ENCODE measurements at regions not wholly inside any gene's neighbourhood (a gene's known extent, or its start where the extent isn't known, plus 50 kb on each side); places are given as distances from the start of the nearest gene placed in this dataset.
A peak's percentile ranks its signal among the peaks of the same experiment; 100 is the strongest.

- Mint-ChIP-seq H3K4me3 (no peak overlapping the region), H3K9me3 (no peaks in the 10 kb centered on the region), H3K27me3 (ENCODE audit: low read depth, poor library complexity) (peaks cover 7% of the 10 kb centered on the region), H3K4me1 (peaks cover 29% of the 10 kb centered on the region), H3K27ac (no peak overlapping the region), H3K36me3 (ENCODE audit: low read depth) (peaks cover 3% of the 10 kb centered on the region)
- no peak for DNase-seq
- TF ChIP-seq CTCF (IDR thresholded peaks at IDR 0.05), result no peak
These were observed 58.1 kb upstream of the EPCAM start for GRCh38 chr2:47310801-47311560.

- Mint-ChIP-seq H3K4me1 (peaks cover 31% of the 10 kb centered on the region), H3K4me3 (no peak overlapping the region), H3K9me3 (no peaks in the 10 kb centered on the region), H3K27ac (peak overlapping the region; percentile 61), H3K27me3 (ENCODE audit: low read depth, poor library complexity) (peaks cover 7% of the 10 kb centered on the region), H3K36me3 (ENCODE audit: low read depth) (peaks cover 2% of the 10 kb centered on the region)
- no peak for DNase-seq
- no peak for TF ChIP-seq CTCF (IDR thresholded peaks at IDR 0.05)
These were observed 58.9 kb upstream of the EPCAM start for GRCh38 chr2:47309952-47310800.

- no peak overlapping the region for H3K4me3 Mint-ChIP-seq
- no peak for TF ChIP-seq CTCF (IDR thresholded peaks at IDR 0.05)
- no peaks in the 10 kb centered on the region for H3K9me3 Mint-ChIP-seq
- H3K4me1 Mint-ChIP-seq, result peaks cover 38% of the 10 kb centered on the region
- peak overlapping the region; percentile 61 for H3K27ac Mint-ChIP-seq
- DNase-seq, result no peak
- peaks cover 5% of the 10 kb centered on the region for H3K36me3 Mint-ChIP-seq (ENCODE audit: low read depth)
- peaks cover 7% of the 10 kb centered on the region for H3K27me3 Mint-ChIP-seq (ENCODE audit: low read depth, poor library complexity)
These were observed 59.6 kb upstream of the EPCAM start for GRCh38 chr2:47309472-47309951.

- Mint-ChIP-seq H3K27ac (peak overlapping the region; percentile 21), H3K4me3 (no peak overlapping the region), H3K36me3 (ENCODE audit: low read depth) (peaks cover 5% of the 10 kb centered on the region)
These were observed 62.0 kb upstream of the EPCAM start for GRCh38 chr2:47307066-47307465.

GRCh38 chr2:47304654-47305053, 64.5 kb upstream of the EPCAM start:
- Mint-ChIP-seq H3K4me1 (peaks cover 53% of the 10 kb centered on the region), H3K27me3 (ENCODE audit: low read depth, poor library complexity) (no peaks in the 10 kb centered on the region), H3K4me3 (no peak overlapping the region), H3K9me3 (no peaks in the 10 kb centered on the region), H3K27ac (no peak overlapping the region), H3K36me3 (ENCODE audit: low read depth) (peaks cover 5% of the 10 kb centered on the region)
- DNase-seq, result no peak
- no peak for TF ChIP-seq CTCF (IDR thresholded peaks at IDR 0.05)

More at GRCh38 chr2:47307066-47307465, 62.0 kb upstream of the EPCAM start:
- Mint-ChIP-seq H3K9me3 (no peaks in the 10 kb centered on the region), H3K4me1 (peaks cover 49% of the 10 kb centered on the region), H3K27me3 (ENCODE audit: low read depth, poor library complexity) (peaks cover 3% of the 10 kb centered on the region)
- TF ChIP-seq CTCF (IDR thresholded peaks at IDR 0.05), result no peak
- no peak for DNase-seq

All from nephron progenitor cell (in vitro differentiated cells).